GM21529 (cell line): ENCODE measurements at regions not wholly inside any gene's neighbourhood (a gene's known extent, or its start where the extent isn't known, plus 50 kb on each side); places are given as distances from the start of the nearest gene placed in this dataset.

ENCODE experiments used
- ATAC-seq: cut with Tn5 transposase; IDR thresholded peaks from one replicate; pipeline ENCODE4 v1.9.1; 2021; ENCODE audit not compliant: unreplicated experiment

GRCh38 chr22:47225931-47226633 lies 463.6 kb downstream of the TBC1D22A start:
- ATAC-seq, result no peak

- ATAC-seq, result no peak
Measured at GRCh38 chr22:47225080-47225930, 462.9 kb downstream of the TBC1D22A start.
